GM12874 (cell line): ENCODE measurements at regions not wholly inside any gene's neighbourhood (a gene's known extent, or its start where the extent isn't known, plus 50 kb on each side); places are given as distances from the start of the nearest gene placed in this dataset.

Source experiments
- CTCF ChIP-seq: IDR thresholded peaks from 2 replicates; pipeline ENCODE4 v1.5.1; 2011; ENCODE audit warnings: low read depth, mild to moderate bottlenecking, control low read depth, low read length, moderate library complexity; ENCODE audit not compliant: insufficient read depth

GRCh38 chr18:66749481-66750035 is 145.7 kb upstream of the CDH19 start:
- no peak for TF ChIP-seq CTCF

- TF ChIP-seq CTCF, result no peak
Measured at GRCh38 chr18:66749030-66749429, 145.1 kb upstream of the CDH19 start.

- TF ChIP-seq CTCF, result no peak
Measured at GRCh38 chr18:66742832-66743231, 138.9 kb upstream of the CDH19 start.

GRCh38 chr18:66735933-66736332 is 132.0 kb upstream of the CDH19 start:
- no peak for TF ChIP-seq CTCF

GRCh38 chr18:66734451-66734850 is 130.6 kb upstream of the CDH19 start:
- TF ChIP-seq CTCF, result no peak

GRCh38 chr18:66731890-66732289 is 128.0 kb upstream of the CDH19 start:
- no peak for TF ChIP-seq CTCF

- TF ChIP-seq CTCF, result no peak
Measured at GRCh38 chr18:66729442-66730239, 125.8 kb upstream of the CDH19 start.
